Parathyroid adenoma (tissue), 2 donors: ENCODE measurements at regions not wholly inside any gene's neighbourhood (a gene's known extent, or its start where the extent isn't known, plus 50 kb on each side); places are given as distances from the start of the nearest gene placed in this dataset.

Experiments used
- H2AFZ ChIP-seq: fragments of 300-600 bp; sonication (generic); one replicate; pipeline ENCODE4 v1.7.0; 2017; ENCODE audit warnings: antibody characterized with exemption, mild to moderate bottlenecking
- H3K27ac ChIP-seq: fragments of 300-600 bp; sonication (generic); one replicate; pipeline ENCODE4 v1.7.0; 2017
- H3K27me3 ChIP-seq: fragments of 300-600 bp; sonication (generic); one replicate; pipeline ENCODE4 v1.7.0; 2017; ENCODE audit warnings: low read length; ENCODE audit not compliant: control insufficient read depth, insufficient read depth
- H3K36me3 ChIP-seq: fragments of 300-600 bp; sonication (generic); one replicate; pipeline ENCODE4 v1.7.0; 2017; ENCODE audit warnings: low read length; ENCODE audit not compliant: control insufficient read depth, insufficient read depth
- H3K4me1 ChIP-seq: fragments of 300-600 bp; sonication (generic); one replicate; pipeline ENCODE4 v1.7.0; 2017; ENCODE audit warnings: control low read depth
- H3K4me2 ChIP-seq: fragments of 300-600 bp; sonication (generic); one replicate; pipeline ENCODE4 v1.7.0; 2017; ENCODE audit warnings: low read length
- H3K4me3 ChIP-seq: fragments of 300-600 bp; sonication (generic); one replicate; pipeline ENCODE4 v1.7.0; 2017; ENCODE audit warnings: low read depth, low read length
- H3K79me2 ChIP-seq: fragments of 300-600 bp; sonication (generic); one replicate; pipeline ENCODE4 v1.7.0; 2017; ENCODE audit warnings: control low read depth
- H3K9ac ChIP-seq: fragments of 300-600 bp; sonication (generic); one replicate; pipeline ENCODE4 v1.7.0; 2017; ENCODE audit warnings: mild to moderate bottlenecking
- H3K9me3 ChIP-seq: fragments of 300-600 bp; sonication (generic); one replicate; pipeline ENCODE4 v1.7.0; 2017; ENCODE audit warnings: low read length; ENCODE audit not compliant: control insufficient read depth
- CTCF ChIP-seq: fragments of 300-600 bp; sonication (generic); IDR thresholded peaks from one replicate; pipeline ENCODE4 v1.7.0; 2017; ENCODE audit warnings: antibody characterized with exemption, mild to moderate bottlenecking
- donor health status: primary hyperparathyroidism.

- H2AFZ ChIP-seq, result no peak overlapping the region
- no peaks in the 10 kb centered on the region for H3K9me3 ChIP-seq
- H3K27ac ChIP-seq, result no peak overlapping the region
- H3K27me3 ChIP-seq, result no peaks in the 10 kb centered on the region
- H3K4me2 ChIP-seq, result no peak overlapping the region
- no peaks in the 10 kb centered on the region for H3K4me1 ChIP-seq
- no peaks in the 10 kb centered on the region for H3K36me3 ChIP-seq
- TF ChIP-seq CTCF, result no peak
- no peak overlapping the region for H3K9ac ChIP-seq
- no peak overlapping the region for H3K4me3 ChIP-seq
- H3K79me2 ChIP-seq, result no peaks in the 10 kb centered on the region
Measured at GRCh38 chr4:71162386-71162785, 168.9 kb downstream of the DCK start.

- H2AFZ ChIP-seq, result no peak overlapping the region
- no peak overlapping the region for H3K9ac ChIP-seq
- H3K79me2 ChIP-seq, result no peaks in the 10 kb centered on the region
- H3K36me3 ChIP-seq, result no peaks in the 10 kb centered on the region
- no peak overlapping the region for H3K27ac ChIP-seq
- no peak for TF ChIP-seq CTCF
- H3K4me1 ChIP-seq, result no peaks in the 10 kb centered on the region
- H3K4me2 ChIP-seq, result no peak overlapping the region
- H3K9me3 ChIP-seq, result no peaks in the 10 kb centered on the region
- no peak overlapping the region for H3K4me3 ChIP-seq
- H3K27me3 ChIP-seq, result no peaks in the 10 kb centered on the region
Measured at GRCh38 chr4:71163317-71163716, 169.9 kb downstream of the DCK start.

DNA sequence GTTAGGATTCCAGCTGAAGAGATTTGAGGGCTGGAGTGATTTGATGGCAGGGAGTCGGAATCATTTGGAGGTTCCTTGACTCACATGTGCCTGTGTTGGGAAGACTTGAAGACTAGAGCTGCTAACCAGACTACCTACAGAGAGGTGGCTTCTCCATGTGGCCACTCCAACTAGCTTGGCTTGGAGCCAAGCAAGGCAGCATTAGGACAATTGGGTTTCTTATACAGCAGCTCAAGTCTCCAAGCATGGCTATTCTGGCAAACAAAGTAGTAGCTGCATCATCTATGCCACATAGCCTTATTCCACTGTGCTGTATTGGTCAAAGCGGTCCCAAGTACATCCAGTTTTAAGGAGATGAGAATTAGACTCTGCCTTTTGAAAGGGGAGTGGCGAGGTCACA, 171.7 kb upstream of the SLC4A4 start:
- Histone ChIP-seq H3K4me2 (no peak overlapping the region), H3K27ac (no peak overlapping the region), H3K4me3 (no peak overlapping the region), H3K4me1 (no peaks in the 10 kb centered on the region), H2AFZ (no peak overlapping the region), H3K9ac (no peak overlapping the region), H3K9me3 (no peaks in the 10 kb centered on the region), H3K36me3 (no peaks in the 10 kb centered on the region), H3K79me2 (no peaks in the 10 kb centered on the region), H3K27me3 (no peaks in the 10 kb centered on the region)
- TF ChIP-seq CTCF, result no peak

GRCh38 chr4:71171592-71171991, 167.2 kb upstream of the SLC4A4 start:
- no peak overlapping the region for H3K9ac ChIP-seq
- H2AFZ ChIP-seq, result no peak overlapping the region
- no peaks in the 10 kb centered on the region for H3K79me2 ChIP-seq
- no peaks in the 10 kb centered on the region for H3K27me3 ChIP-seq
- H3K9me3 ChIP-seq, result no peaks in the 10 kb centered on the region
- H3K4me2 ChIP-seq, result no peak overlapping the region
- no peak overlapping the region for H3K27ac ChIP-seq
- H3K36me3 ChIP-seq, result no peaks in the 10 kb centered on the region
- H3K4me3 ChIP-seq, result no peak overlapping the region
- no peaks in the 10 kb centered on the region for H3K4me1 ChIP-seq
- no peak for TF ChIP-seq CTCF

GRCh38 chr4:71181332-71181731, 157.5 kb upstream of the SLC4A4 start:
- no peaks in the 10 kb centered on the region for H3K27me3 ChIP-seq
- H3K27ac ChIP-seq, result no peak overlapping the region
- H3K4me2 ChIP-seq, result no peak overlapping the region
- no peak for TF ChIP-seq CTCF
- H3K9ac ChIP-seq, result no peak overlapping the region
- H3K4me3 ChIP-seq, result no peak overlapping the region
- peaks cover 6% of the 10 kb centered on the region for H3K4me1 ChIP-seq
- no peaks in the 10 kb centered on the region for H3K36me3 ChIP-seq
- H3K9me3 ChIP-seq, result no peaks in the 10 kb centered on the region
- no peaks in the 10 kb centered on the region for H3K79me2 ChIP-seq
- no peak overlapping the region for H2AFZ ChIP-seq
